ENCODE measurements at regions not wholly inside any gene's neighbourhood (a gene's known extent, or its start where the extent isn't known, plus 50 kb on each side); places are given as distances from the start of the nearest gene placed in this dataset.

GRCh38 chr3:64426551-64426950 lies 201.3 kb upstream of the PRICKLE2 start:
- TF ChIP-seq POLR2A (IDR thresholded peaks at IDR 0.05) (no peak), CTCF (IDR thresholded peaks at IDR 0.05) (no peak)
